GM12872 (cell line): ENCODE measurements at regions not wholly inside any gene's neighbourhood (a gene's known extent, or its start where the extent isn't known, plus 50 kb on each side); places are given as distances from the start of the nearest gene placed in this dataset.

Source experiments
- TF ChIP-seq, protein P1 (sequence below): IDR thresholded peaks from 3 replicates; pipeline ENCODE4 v1.5.1; 2011; ENCODE audit warnings: low read depth, mild to moderate bottlenecking, low read length, moderate library complexity; ENCODE audit not compliant: insufficient read depth

DNA sequence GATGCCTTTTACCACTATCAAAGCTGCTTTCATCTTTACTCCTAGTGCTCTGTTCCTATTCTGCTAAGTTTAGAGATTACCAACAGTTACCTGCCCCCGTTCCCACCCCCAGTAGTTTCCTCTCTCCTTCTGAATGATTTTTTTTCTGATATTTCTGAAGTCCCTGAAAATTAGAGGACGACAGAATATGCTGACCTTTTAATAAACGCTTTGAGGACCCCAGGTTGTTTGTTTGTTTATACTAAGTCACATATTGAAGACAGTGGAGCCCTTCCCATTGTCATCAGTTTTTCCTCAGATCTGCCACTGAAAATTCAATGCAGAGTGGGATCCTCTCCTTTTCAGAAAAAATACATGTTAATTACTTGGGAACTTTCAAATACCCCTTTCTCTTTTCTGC lies 1039.3 kb upstream of the AGA start:
- TF ChIP-seq, protein P1, sequence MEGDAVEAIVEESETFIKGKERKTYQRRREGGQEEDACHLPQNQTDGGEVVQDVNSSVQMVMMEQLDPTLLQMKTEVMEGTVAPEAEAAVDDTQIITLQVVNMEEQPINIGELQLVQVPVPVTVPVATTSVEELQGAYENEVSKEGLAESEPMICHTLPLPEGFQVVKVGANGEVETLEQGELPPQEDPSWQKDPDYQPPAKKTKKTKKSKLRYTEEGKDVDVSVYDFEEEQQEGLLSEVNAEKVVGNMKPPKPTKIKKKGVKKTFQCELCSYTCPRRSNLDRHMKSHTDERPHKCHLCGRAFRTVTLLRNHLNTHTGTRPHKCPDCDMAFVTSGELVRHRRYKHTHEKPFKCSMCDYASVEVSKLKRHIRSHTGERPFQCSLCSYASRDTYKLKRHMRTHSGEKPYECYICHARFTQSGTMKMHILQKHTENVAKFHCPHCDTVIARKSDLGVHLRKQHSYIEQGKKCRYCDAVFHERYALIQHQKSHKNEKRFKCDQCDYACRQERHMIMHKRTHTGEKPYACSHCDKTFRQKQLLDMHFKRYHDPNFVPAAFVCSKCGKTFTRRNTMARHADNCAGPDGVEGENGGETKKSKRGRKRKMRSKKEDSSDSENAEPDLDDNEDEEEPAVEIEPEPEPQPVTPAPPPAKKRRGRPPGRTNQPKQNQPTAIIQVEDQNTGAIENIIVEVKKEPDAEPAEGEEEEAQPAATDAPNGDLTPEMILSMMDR = no peak

- TF ChIP-seq, protein P1 = no peak
These were observed 1080.8 kb upstream of the AGA start for GRCh38 chr4:178523038-178523437.

DNA sequence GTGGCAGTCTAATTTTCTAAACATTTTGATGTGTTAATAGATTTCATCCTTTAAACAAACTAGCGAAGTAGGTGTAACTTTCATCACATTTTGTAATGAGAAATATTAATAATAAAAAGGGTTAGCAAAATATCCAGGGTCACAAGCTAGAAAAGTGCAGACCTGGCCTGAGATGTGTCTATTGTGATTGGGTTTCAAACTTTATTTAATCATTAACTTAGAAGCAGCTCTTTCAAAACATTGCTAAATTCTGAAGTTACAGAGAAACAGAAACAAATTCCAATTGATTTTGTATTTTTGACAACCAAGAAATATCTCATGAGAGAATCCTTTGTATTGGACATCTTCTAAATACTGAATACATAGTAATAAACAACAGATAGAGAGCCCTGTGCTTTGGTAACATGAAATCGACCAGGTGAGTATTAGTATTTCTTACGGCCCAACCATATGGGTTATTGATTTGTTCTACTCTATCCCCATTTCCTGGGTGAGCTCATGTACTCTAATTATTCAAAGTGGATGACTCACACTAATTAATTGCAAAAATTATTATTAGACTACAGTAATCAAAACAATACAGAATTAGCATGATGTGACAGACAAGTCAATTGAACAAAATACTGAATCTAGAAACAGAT lies 1093.8 kb upstream of the AGA start:
- TF ChIP-seq, protein P1 = no peak

DNA sequence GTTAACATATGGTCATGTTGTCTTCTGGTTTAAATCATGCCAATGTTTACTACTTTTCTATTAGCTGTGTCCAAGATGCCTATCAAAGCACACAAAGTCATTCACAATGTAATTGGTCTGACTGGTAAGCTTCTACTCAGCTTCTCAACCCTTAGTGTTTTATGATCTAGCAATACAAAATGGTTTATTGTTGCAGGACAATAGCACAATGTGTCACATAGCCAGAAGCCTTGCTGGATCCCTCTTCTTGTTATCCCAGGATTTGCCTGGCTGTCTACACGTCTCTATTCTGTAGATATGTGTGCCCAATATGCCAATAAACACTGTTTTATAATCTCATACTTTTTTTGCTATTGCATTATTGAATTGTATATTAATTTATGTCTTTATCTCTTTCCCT lies 1111.0 kb upstream of the AGA start:
- TF ChIP-seq, protein P1 = no peak

DNA sequence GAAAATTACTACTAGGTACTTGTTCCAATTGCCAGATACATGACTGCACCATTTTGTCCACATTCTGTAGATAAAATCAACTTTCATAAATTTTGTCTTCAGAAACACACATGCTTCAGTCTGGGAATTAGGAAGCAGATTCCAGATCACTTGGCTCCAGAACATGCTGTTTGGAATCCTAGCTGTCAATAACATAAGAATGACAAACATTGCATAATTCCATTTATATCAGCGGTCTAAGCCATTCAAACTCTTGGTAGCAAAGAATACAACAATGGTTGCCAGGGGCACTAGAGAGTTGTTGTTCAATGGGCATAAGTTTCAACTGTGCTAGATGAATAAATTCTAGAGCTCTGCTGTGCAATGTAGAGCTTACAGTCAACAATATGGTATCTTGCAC lies 1112.1 kb upstream of the AGA start:
- TF ChIP-seq, protein P1 = no peak

DNA sequence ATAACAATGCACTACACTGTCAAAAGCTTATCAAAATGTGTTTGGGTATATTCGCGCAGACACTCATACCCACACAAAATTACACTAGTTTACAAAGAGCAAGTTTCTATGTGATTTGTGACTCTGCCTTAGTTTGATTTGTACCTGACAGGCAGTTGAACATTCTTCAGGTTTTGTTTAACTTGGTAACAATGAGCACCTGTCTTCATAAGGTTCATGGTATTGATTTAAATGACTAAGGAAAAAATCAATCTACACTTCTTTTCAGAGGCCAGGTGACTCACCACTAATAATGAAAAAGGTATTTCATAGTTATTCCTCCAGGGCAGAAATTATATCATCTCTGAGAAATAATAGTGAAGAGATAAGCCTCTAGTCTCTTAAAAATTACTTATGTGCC lies 1114.6 kb upstream of the AGA start:
- TF ChIP-seq, protein P1 = no peak

GRCh38 chr4:178577933-178578332 lies 1135.7 kb upstream of the AGA start:
- TF ChIP-seq, protein P1 = no peak
